Suprapubic skin (tissue), 4 donors: ENCODE measurements at regions not wholly inside any gene's neighbourhood (a gene's known extent, or its start where the extent isn't known, plus 50 kb on each side); places are given as distances from the start of the nearest gene placed in this dataset.

ENCODE experiments used
- DNase-seq, 2 donors: peaks; one replicate each; pipeline ENCODE4 v3.0.0-alpha.2; 2019; ENCODE audit warnings: low spot score in 2 of 2
- H3K27ac ChIP-seq: fragments of 200-600 bp; sonication (generic); one replicate; pipeline ENCODE4 v1.5.1; 2019
- H3K27me3 ChIP-seq: fragments of 200-600 bp; sonication (generic); one replicate; pipeline ENCODE4 v1.5.1; 2019
- H3K36me3 ChIP-seq: fragments of 200-600 bp; sonication (generic); one replicate; pipeline ENCODE4 v1.5.1; 2019
- H3K4me1 ChIP-seq: fragments of 200-600 bp; sonication (generic); one replicate; pipeline ENCODE4 v1.5.1; 2019
- H3K4me3 ChIP-seq: fragments of 200-600 bp; sonication (generic); one replicate; pipeline ENCODE4 v1.5.1; 2019; ENCODE audit warnings: mild to moderate bottlenecking
- H3K9me3 ChIP-seq: fragments of 200-600 bp; sonication (generic); one replicate; pipeline ENCODE4 v1.5.1; 2019
- EP300 ChIP-seq: sonication (generic); formaldehyde crosslinking; IDR thresholded peaks from one replicate; pipeline ENCODE4 v1.6.1; 2017; ENCODE audit warnings: antibody characterized with exemption
- POLR2A ChIP-seq, 2 donors: fragments of 450-650 bp; IDR thresholded peaks; one replicate each; pipeline ENCODE4 v1.6.1; 2017; ENCODE audit warnings: antibody characterized with exemption in 2 of 2, mild to moderate bottlenecking in 2 of 2, moderate library complexity in 2 of 2
- POLR2AphosphoS5 ChIP-seq, 3 donors: sonication (generic); formaldehyde crosslinking; IDR thresholded peaks; one replicate each; pipeline ENCODE4 v1.6.1; 2017; ENCODE audit warnings: antibody characterized with exemption in 3 of 3
- WGBS: methylation state at CpG from one replicate; pipeline ENCODE4 v1.1.5; 2018; 5-methylcytosine and 5-hydroxymethylcytosine counted together
- TF ChIP-seq, protein P1 (sequence below), 2 donors: fragments of 200-600 bp in 1 of 2; fragments of 450-650 bp in 1 of 2; sonication (generic) in 1 of 2; IDR thresholded peaks; one replicate each; pipeline ENCODE4 v1.5.1; 2016 to 2019; ENCODE audit warnings: antibody characterized with exemption in 2 of 2, mild to moderate bottlenecking in 1 of 2, moderate library complexity in 1 of 2

DNA sequence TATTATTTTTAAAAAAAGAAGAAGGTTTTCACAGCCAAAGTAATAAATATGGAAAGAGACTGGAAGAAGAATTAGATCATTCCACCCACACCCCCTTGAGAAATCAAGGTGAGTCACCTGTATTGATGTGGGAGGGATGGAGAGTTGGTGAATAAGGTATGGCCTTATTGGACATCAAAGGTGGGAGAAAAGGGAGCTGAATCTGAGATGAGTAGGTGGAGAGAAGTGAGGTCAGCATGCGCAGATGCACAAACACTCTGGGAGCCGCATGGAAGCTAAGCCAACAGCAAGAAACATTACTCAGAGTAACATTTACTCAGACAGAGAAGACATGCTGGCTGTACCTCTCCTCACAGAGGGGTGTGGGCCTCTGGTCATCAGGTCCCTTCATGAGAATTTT is 113.1 kb upstream of the FOXG1 start:
- H3K4me3 ChIP-seq = no peak overlapping the region
- no peaks in the 10 kb centered on the region for H3K36me3 ChIP-seq
- no peaks in the 10 kb centered on the region for H3K9me3 ChIP-seq
- H3K27me3 ChIP-seq = no peaks in the 10 kb centered on the region
- H3K27ac ChIP-seq = no peak overlapping the region
- DNase-seq = no peak
- TF ChIP-seq, protein P1, sequence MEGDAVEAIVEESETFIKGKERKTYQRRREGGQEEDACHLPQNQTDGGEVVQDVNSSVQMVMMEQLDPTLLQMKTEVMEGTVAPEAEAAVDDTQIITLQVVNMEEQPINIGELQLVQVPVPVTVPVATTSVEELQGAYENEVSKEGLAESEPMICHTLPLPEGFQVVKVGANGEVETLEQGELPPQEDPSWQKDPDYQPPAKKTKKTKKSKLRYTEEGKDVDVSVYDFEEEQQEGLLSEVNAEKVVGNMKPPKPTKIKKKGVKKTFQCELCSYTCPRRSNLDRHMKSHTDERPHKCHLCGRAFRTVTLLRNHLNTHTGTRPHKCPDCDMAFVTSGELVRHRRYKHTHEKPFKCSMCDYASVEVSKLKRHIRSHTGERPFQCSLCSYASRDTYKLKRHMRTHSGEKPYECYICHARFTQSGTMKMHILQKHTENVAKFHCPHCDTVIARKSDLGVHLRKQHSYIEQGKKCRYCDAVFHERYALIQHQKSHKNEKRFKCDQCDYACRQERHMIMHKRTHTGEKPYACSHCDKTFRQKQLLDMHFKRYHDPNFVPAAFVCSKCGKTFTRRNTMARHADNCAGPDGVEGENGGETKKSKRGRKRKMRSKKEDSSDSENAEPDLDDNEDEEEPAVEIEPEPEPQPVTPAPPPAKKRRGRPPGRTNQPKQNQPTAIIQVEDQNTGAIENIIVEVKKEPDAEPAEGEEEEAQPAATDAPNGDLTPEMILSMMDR (IDR thresholded peaks at IDR 0.05) = no peak
- no peak for TF ChIP-seq POLR2AphosphoS5 (IDR thresholded peaks at IDR 0.05)
- no peak for TF ChIP-seq EP300
- no peak for TF ChIP-seq POLR2A (IDR thresholded peaks at IDR 0.05)
- 94% methylated on average over 2 of the region's 2 CpGs for WGBS
- H3K4me1 ChIP-seq = no peaks in the 10 kb centered on the region

DNA sequence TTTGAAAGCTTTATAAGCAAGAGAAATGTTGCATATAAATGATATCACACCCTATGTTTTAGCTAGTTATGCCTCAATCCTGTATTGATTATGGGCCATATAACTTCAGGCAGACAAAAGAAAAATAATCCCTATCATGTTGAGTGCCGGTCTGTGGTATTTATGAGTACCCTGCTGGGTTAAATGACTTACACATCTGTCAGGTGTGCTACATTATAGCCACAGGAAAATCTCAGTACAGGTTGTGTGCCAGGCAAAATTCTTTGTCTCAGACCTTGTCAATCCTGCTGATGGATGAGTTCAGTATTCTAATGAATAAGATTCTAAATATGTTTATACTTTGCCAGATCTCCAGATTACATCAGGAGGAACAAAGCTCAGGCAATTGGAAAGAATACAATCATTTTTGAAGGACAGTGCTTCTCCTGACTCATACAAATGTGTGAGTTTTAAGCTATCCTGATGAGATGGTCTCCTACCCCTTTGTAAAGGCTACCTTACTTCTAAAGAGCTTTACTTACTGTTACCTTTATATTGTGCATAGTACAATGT is 109.8 kb upstream of the FOXG1 start:
- H3K4me3 ChIP-seq = no peak overlapping the region
- WGBS = 57% methylated on average over 1 of the region's 1 CpG
- H3K27ac ChIP-seq = no peak overlapping the region

DNA sequence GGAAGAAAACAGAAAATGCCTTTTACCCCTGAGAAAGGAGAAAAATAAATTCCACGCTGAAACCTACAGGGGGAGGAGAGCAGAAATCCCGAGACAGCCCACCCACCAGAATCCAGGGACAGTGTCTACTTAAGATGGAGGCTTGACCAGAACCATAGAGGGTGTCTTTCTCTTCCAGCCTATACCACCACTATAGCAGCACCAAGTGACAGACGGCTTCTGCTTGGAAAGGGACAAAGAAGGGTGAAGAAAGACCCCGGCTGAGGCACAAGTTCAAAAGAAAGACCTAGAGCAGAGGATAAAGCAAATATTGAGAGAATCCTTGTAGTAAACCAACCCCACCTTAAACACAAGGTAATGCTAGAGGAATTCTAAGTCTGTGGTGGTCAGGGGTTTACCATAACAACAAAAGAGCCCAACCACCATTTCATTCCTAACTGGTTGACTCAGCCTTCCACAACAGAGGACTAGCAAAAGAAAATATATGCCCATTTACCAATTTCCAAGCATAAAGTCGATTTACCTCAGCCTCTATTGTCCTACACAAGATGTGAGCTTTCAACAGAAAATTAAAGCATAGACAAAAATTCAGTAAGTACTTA is 105.3 kb upstream of the FOXG1 start:
- no peaks in the 10 kb centered on the region for H3K4me1 ChIP-seq
- H3K27ac ChIP-seq = no peak overlapping the region
- no peak overlapping the region for H3K4me3 ChIP-seq
- whole genome bisulfite sequencing = 65% methylated on average over 5 of the region's 5 CpGs
- no peaks in the 10 kb centered on the region for H3K36me3 ChIP-seq
- no peaks in the 10 kb centered on the region for H3K27me3 ChIP-seq
- DNase-seq = no peak
- no peaks in the 10 kb centered on the region for H3K9me3 ChIP-seq
- no peak for TF ChIP-seq POLR2AphosphoS5 (IDR thresholded peaks at IDR 0.05)
- TF ChIP-seq, protein P1 (IDR thresholded peaks at IDR 0.05) = no peak
- no peak for TF ChIP-seq POLR2A (IDR thresholded peaks at IDR 0.05)
- TF ChIP-seq EP300 = no peak

More for the DNA sequence above, 109.8 kb upstream of the FOXG1 start:
- no peak for DNase-seq
- H3K27me3 ChIP-seq = no peaks in the 10 kb centered on the region
- TF ChIP-seq EP300 = no peak
- no peak for TF ChIP-seq POLR2A (IDR thresholded peaks at IDR 0.05)
- TF ChIP-seq POLR2AphosphoS5 (IDR thresholded peaks at IDR 0.05) = no peak
- TF ChIP-seq, protein P1 (IDR thresholded peaks at IDR 0.05) = no peak
- no peaks in the 10 kb centered on the region for H3K36me3 ChIP-seq
- H3K4me1 ChIP-seq = no peaks in the 10 kb centered on the region
- H3K9me3 ChIP-seq = no peaks in the 10 kb centered on the region

DNA sequence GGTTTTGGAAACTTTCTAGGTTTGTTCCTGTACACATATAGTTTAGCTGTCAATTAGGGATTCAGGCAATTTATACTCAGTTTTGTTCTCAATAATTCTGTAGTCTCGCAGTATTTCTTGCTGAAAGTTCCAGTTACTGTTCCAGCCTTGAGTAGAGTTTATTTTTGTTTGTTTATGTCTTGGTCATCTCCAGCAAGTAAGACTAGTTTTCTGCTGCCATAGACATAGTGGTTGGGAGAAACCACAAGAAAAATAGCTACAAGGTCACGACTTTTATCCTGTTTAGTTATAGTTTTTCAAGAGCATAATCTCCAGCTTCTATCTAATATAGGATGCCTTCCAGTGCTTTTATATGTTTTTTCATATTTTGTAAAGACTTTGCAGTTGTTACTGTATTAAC is 99.6 kb upstream of the FOXG1 start:
- TF ChIP-seq, protein P1 (IDR thresholded peaks at IDR 0.05) = no peak
- no peak for TF ChIP-seq POLR2AphosphoS5 (IDR thresholded peaks at IDR 0.05)
- TF ChIP-seq EP300 = no peak
- TF ChIP-seq POLR2A (IDR thresholded peaks at IDR 0.05) = no peak
- 65% methylated on average over 2 of the region's 2 CpGs for WGBS
- Histone ChIP-seq H3K9me3 (no peaks in the 10 kb centered on the region), H3K27ac (no peak overlapping the region), H3K27me3 (no peaks in the 10 kb centered on the region), H3K4me1 (no peaks in the 10 kb centered on the region), H3K36me3 (no peaks in the 10 kb centered on the region), H3K4me3 (no peak overlapping the region)
- no peak for DNase-seq

DNA sequence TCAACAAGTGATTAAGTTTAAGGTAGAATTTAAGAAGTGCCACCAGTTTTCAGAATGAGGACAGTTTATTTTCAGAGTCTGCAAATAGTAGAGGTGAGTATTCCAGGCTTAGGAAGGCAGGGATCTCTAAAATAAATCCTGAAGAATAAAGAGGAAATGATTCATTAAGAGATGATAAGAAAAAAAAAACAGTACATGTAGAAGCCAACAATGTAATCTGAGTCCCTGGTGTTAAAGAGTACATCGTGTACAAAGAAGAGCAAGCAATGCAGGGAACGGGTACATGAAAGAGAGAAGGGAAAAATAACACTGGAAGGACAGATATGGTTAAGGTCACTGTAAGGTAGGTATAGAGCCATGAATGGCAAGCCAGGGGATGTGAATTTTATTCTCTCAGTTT is 95.2 kb upstream of the FOXG1 start:
- Histone ChIP-seq H3K27me3 (no peaks in the 10 kb centered on the region), H3K27ac (no peak overlapping the region), H3K36me3 (no peaks in the 10 kb centered on the region), H3K9me3 (no peaks in the 10 kb centered on the region), H3K4me3 (no peak overlapping the region), H3K4me1 (no peaks in the 10 kb centered on the region)
- TF ChIP-seq POLR2A (IDR thresholded peaks at IDR 0.05) (no peak), POLR2AphosphoS5 (IDR thresholded peaks at IDR 0.05) (no peak), EP300 (no peak)
- TF ChIP-seq, protein P1 (IDR thresholded peaks at IDR 0.05) = no peak
- no peak for DNase-seq
- 47% methylated on average over 2 of the region's 2 CpGs for WGBS
